Esophagus squamous epithelium (tissue), 5 donors: ENCODE measurements at regions not wholly inside any gene's neighbourhood (a gene's known extent, or its start where the extent isn't known, plus 50 kb on each side); places are given as distances from the start of the nearest gene placed in this dataset.
"Not testable (repeated sequence)": the region's sequence is repeated elsewhere in the genome, so short reads cannot be mapped to it uniquely, and the experiment has no call there.

Experiments
- DNase-seq: peaks from one replicate; lab custom pipeline; 2025; lab: John Stamatoyannopoulos, UW
- H3K27ac ChIP-seq, 4 donors: fragments of 200-600 bp; sonication (generic); one replicate each; pipeline ENCODE4 v1.5.1; 2016 to 2019; ENCODE audit warnings: mild to moderate bottlenecking in 1 of 4
- H3K27me3 ChIP-seq, 4 donors: fragments of 200-600 bp; sonication (generic); 1 replicate in 3 of 4; 2 replicates in 1 of 4; pipeline versions ENCODE4 v1.5.1 to v1.6.0; 2017 to 2021; ENCODE audit warnings: antibody characterized with exemption in 1 of 4
- H3K36me3 ChIP-seq, 3 donors: fragments of 200-600 bp; sonication (generic); one replicate each; pipeline ENCODE4 v1.5.1; 2016 to 2019
- H3K4me1 ChIP-seq, 3 donors: fragments of 200-600 bp; sonication (generic); one replicate each; pipeline ENCODE4 v1.5.1; 2017 to 2019
- H3K4me3 ChIP-seq, 4 donors: fragments of 200-600 bp; sonication (generic); 1 replicate in 3 of 4; 2 replicates in 1 of 4; pipeline ENCODE4 v1.5.1; 2016 to 2019; ENCODE audit warnings: mild to moderate bottlenecking in 2 of 4, moderate library complexity in 1 of 4
- H3K9me3 ChIP-seq, 3 donors: fragments of 200-600 bp; sonication (generic); one replicate each; pipeline ENCODE4 v1.5.1; 2016 to 2019
- POLR2A ChIP-seq, 4 donors: fragments of 450-650 bp; IDR thresholded peaks; one replicate each; pipeline ENCODE4 v1.6.1; 2017; ENCODE audit warnings: antibody characterized with exemption in 4 of 4, mild to moderate bottlenecking in 4 of 4, moderate library complexity in 3 of 4
- WGBS, 2 donors: methylation state at CpG; one replicate each; pipeline ENCODE4 v1.1.5; 2018; 5-methylcytosine and 5-hydroxymethylcytosine counted together
- intact Hi-C: fragments of 100-400 bp; cut with DNase I; formaldehyde crosslinking; loops from one replicate; pipeline ENCODE4 v1.15.0; 2022
- TF ChIP-seq, protein P1 (sequence below), 6 experiments: fragments of 450-650 bp in 4 of 6; fragments of 200-600 bp in 2 of 6; sonication (generic) in 2 of 6; IDR thresholded peaks; one replicate each; pipeline ENCODE4 v1.5.1; 2016 to 2019; ENCODE audit warnings: antibody characterized with exemption in 6 of 6, mild to moderate bottlenecking in 4 of 6, moderate library complexity in 4 of 6
- donor health status: DM: yes; HTN: yes; CAD: no.

DNA sequence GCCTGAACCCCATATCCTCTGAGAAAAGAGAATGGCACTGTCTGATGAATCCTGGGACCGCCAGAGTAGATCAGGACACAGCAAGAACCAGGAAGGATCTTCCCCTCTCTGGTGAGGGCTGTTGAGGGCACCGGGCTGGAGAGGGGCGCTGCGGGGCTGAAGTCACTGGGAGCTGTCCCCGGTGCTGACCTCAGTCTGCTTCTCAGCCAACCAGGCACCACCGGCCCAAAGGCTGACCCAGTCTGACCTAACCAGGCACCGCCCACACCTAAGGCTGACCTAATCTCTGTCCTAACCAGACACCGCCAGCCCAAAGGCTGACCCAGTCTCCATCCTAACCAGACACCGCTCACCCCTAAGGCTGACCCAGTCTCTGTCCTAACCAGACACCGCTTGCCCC lies 82.8 kb downstream of the CPZ start:
- DNase-seq, result no peak
- 20 to 35% methylated on average over 4 to 10 of the region's 10 CpGs for WGBS, 2 donors

DNA sequence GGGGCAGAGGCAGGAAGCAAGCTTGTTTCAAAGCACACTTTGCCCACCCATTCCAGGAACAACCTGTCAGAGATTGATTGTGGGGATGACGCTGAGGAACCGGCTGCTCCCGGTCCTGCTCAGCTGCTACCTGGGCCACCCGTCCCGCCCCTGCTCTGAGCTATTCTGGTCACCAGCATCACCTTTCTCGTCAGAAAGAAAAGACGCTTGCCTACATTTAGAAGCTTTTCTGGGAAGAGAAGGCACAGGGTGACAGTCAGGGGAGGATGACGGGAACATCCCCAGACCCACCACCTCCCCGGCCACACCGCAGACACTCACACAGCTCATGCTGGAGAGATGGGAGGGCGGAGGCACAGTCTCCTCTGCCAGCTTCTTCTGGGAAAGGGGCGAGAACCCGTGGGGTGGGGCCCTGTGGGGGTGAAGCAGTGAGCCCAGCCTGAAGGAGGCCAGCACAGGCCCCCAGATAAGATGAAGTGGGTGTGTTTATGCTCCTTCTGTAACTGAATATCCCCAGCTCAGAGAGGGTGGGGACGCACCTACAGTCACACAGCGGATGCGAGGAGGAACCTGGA lies 81.8 kb downstream of the CPZ start:
- intact Hi-C loops, result no loop called here
- Histone ChIP-seq H3K4me1 (no peaks in the 10 kb centered on the region), H3K36me3 (no peaks in the 10 kb centered on the region), H3K9me3 (no peaks in the 10 kb centered on the region), H3K27ac (no peak overlapping the region), H3K4me3 (no peak overlapping the region), H3K27me3 (peaks cover 0 to 50% (median 0%) of the 10 kb centered on the region in 4 donors)
- no peak for TF ChIP-seq POLR2A (IDR thresholded peaks at IDR 0.05)
- TF ChIP-seq, protein P1, sequence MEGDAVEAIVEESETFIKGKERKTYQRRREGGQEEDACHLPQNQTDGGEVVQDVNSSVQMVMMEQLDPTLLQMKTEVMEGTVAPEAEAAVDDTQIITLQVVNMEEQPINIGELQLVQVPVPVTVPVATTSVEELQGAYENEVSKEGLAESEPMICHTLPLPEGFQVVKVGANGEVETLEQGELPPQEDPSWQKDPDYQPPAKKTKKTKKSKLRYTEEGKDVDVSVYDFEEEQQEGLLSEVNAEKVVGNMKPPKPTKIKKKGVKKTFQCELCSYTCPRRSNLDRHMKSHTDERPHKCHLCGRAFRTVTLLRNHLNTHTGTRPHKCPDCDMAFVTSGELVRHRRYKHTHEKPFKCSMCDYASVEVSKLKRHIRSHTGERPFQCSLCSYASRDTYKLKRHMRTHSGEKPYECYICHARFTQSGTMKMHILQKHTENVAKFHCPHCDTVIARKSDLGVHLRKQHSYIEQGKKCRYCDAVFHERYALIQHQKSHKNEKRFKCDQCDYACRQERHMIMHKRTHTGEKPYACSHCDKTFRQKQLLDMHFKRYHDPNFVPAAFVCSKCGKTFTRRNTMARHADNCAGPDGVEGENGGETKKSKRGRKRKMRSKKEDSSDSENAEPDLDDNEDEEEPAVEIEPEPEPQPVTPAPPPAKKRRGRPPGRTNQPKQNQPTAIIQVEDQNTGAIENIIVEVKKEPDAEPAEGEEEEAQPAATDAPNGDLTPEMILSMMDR (IDR thresholded peaks at IDR 0.05), result no peak
- 73% methylated on average over 15 of the region's 16 CpGs; no CpG with 5 or more reads in 1 of the 2 donors for WGBS, 2 donors
- no peak for DNase-seq

More for the DNA sequence above, 82.8 kb downstream of the CPZ start:
- Histone ChIP-seq H3K36me3 (no peaks in the 10 kb centered on the region), H3K9me3 (no peaks in the 10 kb centered on the region), H3K27me3 (peaks cover 0 to 46% (median 0%) of the 10 kb centered on the region in 4 donors), H3K27ac (no peak overlapping the region), H3K4me1 (no peaks in the 10 kb centered on the region), H3K4me3 (no peak overlapping the region)
- TF ChIP-seq POLR2A (IDR thresholded peaks at IDR 0.05), result no peak
- TF ChIP-seq, protein P1 (IDR thresholded peaks at IDR 0.05), result no peak
- intact Hi-C loops, result no loop called here

DNA sequence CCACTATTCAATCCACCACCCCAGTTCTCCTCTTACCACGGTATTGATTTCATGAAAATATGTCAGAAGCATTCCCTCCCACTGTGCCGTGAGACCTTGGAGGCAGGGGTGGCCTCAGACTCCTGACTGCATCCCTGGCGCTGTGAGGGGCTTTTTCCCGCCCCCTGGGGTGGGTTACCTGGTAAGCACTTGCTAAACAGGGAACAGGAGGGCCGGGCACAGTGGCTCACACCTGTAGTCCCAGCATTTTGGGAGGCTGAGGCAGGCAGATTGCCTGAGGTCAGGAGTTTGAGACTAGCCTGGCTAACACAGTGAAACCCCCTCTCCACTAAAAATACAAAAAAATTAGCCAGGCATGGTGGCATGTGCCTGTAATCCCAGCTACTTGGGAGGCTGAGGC lies 80.5 kb downstream of the CPZ start:
- intact Hi-C loops, H3K4me1 ChIP-seq, H3K36me3 ChIP-seq, H3K27ac ChIP-seq, H3K4me3 ChIP-seq, DNase-seq, H3K9me3 ChIP-seq: not testable (repeated sequence)
- WGBS, 2 donors, result 33% methylated on average over 3 of the region's 5 CpGs; no CpG with 5 or more reads in 1 of the 2 donors
- H3K27me3 ChIP-seq, result peaks cover 0 to 50% (median 0%) of the 10 kb centered on the region in 4 donors

DNA sequence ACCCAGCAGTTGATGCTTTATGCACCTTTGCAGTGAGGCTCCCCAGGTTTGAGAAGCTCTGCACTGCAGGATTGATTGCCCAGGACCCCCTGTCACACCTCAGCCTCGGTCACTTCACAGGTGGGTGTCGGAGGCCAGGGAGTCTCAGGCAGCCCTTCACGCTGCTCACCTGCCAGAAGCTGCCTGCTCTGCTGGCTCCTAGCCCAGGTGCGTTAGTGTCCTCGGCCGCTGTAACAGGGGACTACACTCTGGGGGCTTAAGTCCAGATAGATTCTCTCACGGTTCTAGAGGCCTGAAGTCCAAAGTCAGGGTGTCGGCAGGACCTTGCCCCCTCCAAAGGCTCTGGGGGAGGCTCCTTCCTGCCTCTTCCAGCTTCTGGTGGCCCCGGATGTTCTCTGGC lies 79.9 kb downstream of the CPZ start:
- DNase-seq, result no peak
- H3K36me3 ChIP-seq, result no peaks in the 10 kb centered on the region
- no peaks in the 10 kb centered on the region for H3K4me1 ChIP-seq
- H3K27ac ChIP-seq, result no peak overlapping the region
- TF ChIP-seq, protein P1 (IDR thresholded peaks at IDR 0.05), result no peak
- TF ChIP-seq POLR2A (IDR thresholded peaks at IDR 0.05), result no peak
- H3K27me3 ChIP-seq, result peaks cover 0 to 50% (median 0%) of the 10 kb centered on the region in 4 donors
- H3K9me3 ChIP-seq, result no peaks in the 10 kb centered on the region
- no peak overlapping the region for H3K4me3 ChIP-seq
- WGBS, 2 donors, result 50 to 59% methylated on average over 8 of the region's 9 CpGs
- intact Hi-C loops, result no loop called here

DNA sequence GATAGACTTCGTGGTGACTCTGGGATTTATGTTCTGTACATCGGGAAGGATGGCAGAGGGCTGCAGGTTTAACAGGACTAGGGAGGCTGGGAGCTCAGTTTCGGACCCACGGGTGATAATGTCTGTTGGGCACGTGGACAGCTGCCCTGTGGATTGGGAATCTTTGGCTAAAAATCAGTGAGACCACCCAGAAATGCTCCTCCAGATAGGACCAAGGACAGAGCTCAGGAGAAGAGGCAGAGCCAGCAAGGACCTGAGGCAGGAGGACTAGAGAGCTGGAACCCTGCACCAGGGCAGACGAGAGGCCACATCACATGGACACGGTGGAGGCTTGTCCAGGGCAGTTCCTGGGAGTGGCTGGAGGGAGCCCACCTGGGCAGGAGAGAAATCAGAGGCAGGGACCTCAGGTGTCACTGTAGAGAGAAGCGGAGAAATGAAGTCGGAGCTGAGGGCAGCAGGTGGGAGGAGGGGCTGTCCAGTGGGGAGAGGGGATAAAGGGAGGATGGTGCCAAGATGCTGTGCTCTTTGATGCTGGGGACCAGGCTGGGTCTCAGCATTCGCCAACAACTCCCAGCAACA lies 79.2 kb downstream of the CPZ start:
- Histone ChIP-seq H3K9me3 (no peaks in the 10 kb centered on the region), H3K4me1 (no peaks in the 10 kb centered on the region), H3K36me3 (no peaks in the 10 kb centered on the region), H3K27me3 (peaks cover 0 to 51% (median 0%) of the 10 kb centered on the region in 4 donors), H3K4me3 (no peak overlapping the region), H3K27ac (no peak overlapping the region)
- WGBS, 2 donors, result 56 to 63% methylated on average over 10 of the region's 10 CpGs
- intact Hi-C loops, result no loop called here
- DNase-seq, result no peak
- no peak for TF ChIP-seq POLR2A (IDR thresholded peaks at IDR 0.05)
- TF ChIP-seq, protein P1 (IDR thresholded peaks at IDR 0.05), result no peak
